ENCODE measurements at regions not wholly inside any gene's neighbourhood (a gene's known extent, or its start where the extent isn't known, plus 50 kb on each side); places are given as distances from the start of the nearest gene placed in this dataset.

- intact Hi-C loops (cut with micrococcal nuclease; ENCODE audit: unreplicated experiment), result no loop called here
- no peaks in the 10 kb centered on the region for H3K9me3 ChIP-seq (ENCODE audit: insufficient read depth, low read depth)
- H3K27ac ChIP-seq, result no peak overlapping the region
- H4K20me1 ChIP-seq (ENCODE audit: insufficient read depth), result no peaks in the 10 kb centered on the region
- H2AFZ ChIP-seq, result no peak overlapping the region
- H3F3A ChIP-seq (ENCODE audit: insufficient read depth, low read depth), result no peaks in the 10 kb centered on the region
- POLR2A ChIA-PET (ENCODE audit: unreplicated experiment), result no interaction called here
- H3K9me2 ChIP-seq (ENCODE audit: insufficient read depth), result no peaks in the 10 kb centered on the region
- CTCF ChIA-PET, result no interaction called here
- TF ChIP-seq EZH2 (IDR thresholded peaks at IDR 0.05; ENCODE audit: low read depth), result no peak
- TF ChIP-seq CTCF (conservative IDR thresholded peaks at IDR 0.05), result no peak
- DNase-seq, result no peak
- no peaks in the 10 kb centered on the region for H3K36me3 ChIP-seq (ENCODE audit: low read depth)
- no peak overlapping the region for H3K4me2 ChIP-seq
- no peaks in the 10 kb centered on the region for H3K4me1 ChIP-seq (replicated peaks; ENCODE audit: insufficient read depth)
- H3K4me3 ChIP-seq, result no peak overlapping the region
- no peaks in the 10 kb centered on the region for H3K27me3 ChIP-seq (ENCODE audit: insufficient read depth, low read depth)
- BruUV-seq (replicated peaks), result no TSS peak
- no peaks in the 10 kb centered on the region for H3K79me2 ChIP-seq (ENCODE audit: low read depth)
These were observed 207.1 kb downstream of the GALC start for GRCh38 chr14:87785897-87786296.

- no peak overlapping the region for H2AFZ ChIP-seq
- H3K36me3 ChIP-seq (ENCODE audit: low read depth), result no peaks in the 10 kb centered on the region
- H4K20me1 ChIP-seq (ENCODE audit: insufficient read depth), result no peaks in the 10 kb centered on the region
- H3K4me2 ChIP-seq, result no peak overlapping the region
- no peak for TF ChIP-seq EZH2 (IDR thresholded peaks at IDR 0.05; ENCODE audit: low read depth)
- no peak for TF ChIP-seq CTCF (conservative IDR thresholded peaks at IDR 0.05)
- H3K9me3 ChIP-seq (ENCODE audit: insufficient read depth, low read depth), result no peaks in the 10 kb centered on the region
- intact Hi-C loops (cut with micrococcal nuclease; ENCODE audit: unreplicated experiment), result no loop called here
- DNase-seq, result no peak
- H3F3A ChIP-seq (ENCODE audit: insufficient read depth, low read depth), result no peaks in the 10 kb centered on the region
- H3K9me2 ChIP-seq (ENCODE audit: insufficient read depth), result no peaks in the 10 kb centered on the region
- CTCF ChIA-PET, result no interaction called here
- no peaks in the 10 kb centered on the region for H3K27me3 ChIP-seq (ENCODE audit: insufficient read depth, low read depth)
- H3K27ac ChIP-seq, result no peak overlapping the region
- no TSS peak for BruUV-seq (replicated peaks)
- POLR2A ChIA-PET (ENCODE audit: unreplicated experiment), result no interaction called here
- H3K79me2 ChIP-seq (ENCODE audit: low read depth), result no peaks in the 10 kb centered on the region
- H3K4me3 ChIP-seq, result no peak overlapping the region
- H3K4me1 ChIP-seq (replicated peaks; ENCODE audit: insufficient read depth), result no peaks in the 10 kb centered on the region
These were observed 208.6 kb downstream of the GALC start for GRCh38 chr14:87784386-87784785.

GRCh38 chr14:87783071-87783470, 209.9 kb downstream of the GALC start:
- H3F3A ChIP-seq (ENCODE audit: insufficient read depth, low read depth), result no peaks in the 10 kb centered on the region
- no peak for TF ChIP-seq CTCF (conservative IDR thresholded peaks at IDR 0.05)
- TF ChIP-seq EZH2 (IDR thresholded peaks at IDR 0.05; ENCODE audit: low read depth), result no peak
- intact Hi-C loops (cut with micrococcal nuclease; ENCODE audit: unreplicated experiment), result no loop called here
- H2AFZ ChIP-seq, result no peak overlapping the region
- ChIA-PET CTCF (no interaction called here), POLR2A (ENCODE audit: unreplicated experiment) (no interaction called here)
- no peaks in the 10 kb centered on the region for H3K27me3 ChIP-seq (ENCODE audit: insufficient read depth, low read depth)
- BruUV-seq (replicated peaks), result no TSS peak
- H3K27ac ChIP-seq, result no peak overlapping the region
- DNase-seq, result no peak
- no peaks in the 10 kb centered on the region for H3K4me1 ChIP-seq (replicated peaks; ENCODE audit: insufficient read depth)
- H3K9me2 ChIP-seq (ENCODE audit: insufficient read depth), result no peaks in the 10 kb centered on the region
- no peaks in the 10 kb centered on the region for H4K20me1 ChIP-seq (ENCODE audit: insufficient read depth)
- H3K4me3 ChIP-seq, result no peak overlapping the region
- no peaks in the 10 kb centered on the region for H3K36me3 ChIP-seq (ENCODE audit: low read depth)
- no peaks in the 10 kb centered on the region for H3K79me2 ChIP-seq (ENCODE audit: low read depth)
- H3K9me3 ChIP-seq (ENCODE audit: insufficient read depth, low read depth), result no peaks in the 10 kb centered on the region
- H3K4me2 ChIP-seq, result no peak overlapping the region

All from PC-9 (cell line).